GM21737 (cell line): ENCODE measurements at regions not wholly inside any gene's neighbourhood (a gene's known extent, or its start where the extent isn't known, plus 50 kb on each side); places are given as distances from the start of the nearest gene placed in this dataset.
"Not testable (repeated sequence)": the region's sequence is repeated elsewhere in the genome, so short reads cannot be mapped to it uniquely, and the experiment has no call there.

Experiments
- ATAC-seq: cut with Tn5 transposase; IDR thresholded peaks from one replicate; pipeline ENCODE4 v1.9.1; 2021; ENCODE audit warnings: mild to moderate bottlenecking, moderate library complexity; ENCODE audit not compliant: unreplicated experiment

DNA sequence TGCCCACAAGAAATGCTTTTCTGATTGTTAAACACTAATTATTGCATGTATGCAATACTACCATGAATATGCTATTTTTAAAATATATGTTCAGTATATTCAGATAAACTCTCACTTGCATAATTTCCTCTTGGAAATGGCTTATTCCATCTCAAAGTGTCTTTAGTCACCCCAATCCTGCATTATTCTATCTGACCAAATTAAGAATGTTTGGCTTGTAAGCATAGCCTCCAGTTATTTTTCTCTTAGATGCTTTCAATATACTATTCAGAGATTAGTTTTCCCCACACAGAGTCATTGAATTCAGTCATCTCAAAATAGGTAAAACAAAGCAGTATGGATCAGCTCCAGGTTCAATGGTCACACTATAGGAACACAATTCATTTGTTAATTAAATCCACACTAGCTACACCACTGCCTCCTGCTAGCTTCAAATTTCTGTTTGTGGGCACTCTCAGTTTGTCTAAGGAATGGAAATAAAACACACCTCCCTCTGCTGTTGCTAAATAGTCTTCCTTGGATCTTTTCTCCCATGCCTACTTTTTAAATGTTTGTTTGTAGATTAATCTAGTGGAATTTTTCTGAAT, 134.6 kb upstream of the TBCA start:
- no peak for ATAC-seq

DNA sequence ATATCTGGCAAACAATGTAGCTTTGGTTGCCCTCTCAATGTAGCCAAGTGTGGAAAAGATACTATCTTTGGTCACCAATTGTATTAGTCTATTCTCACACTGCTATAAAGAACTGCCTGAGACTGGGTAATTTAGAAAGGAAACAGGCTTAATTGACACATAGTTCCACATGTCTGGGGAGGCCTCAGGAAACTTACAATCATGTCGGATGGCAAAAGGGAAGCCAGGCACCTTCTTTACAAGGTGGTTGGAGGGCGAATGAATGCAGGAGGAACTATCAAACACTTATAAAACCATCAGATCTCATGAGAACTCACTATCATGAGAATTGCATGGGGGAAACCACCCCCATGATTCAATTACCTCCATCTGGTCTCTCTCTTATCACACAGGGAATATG, 133.1 kb upstream of the TBCA start:
- ATAC-seq: no peak

- no peak for ATAC-seq
Observed at GRCh38 chr5:77908787-77909186, 132.6 kb upstream of the TBCA start.

DNA sequence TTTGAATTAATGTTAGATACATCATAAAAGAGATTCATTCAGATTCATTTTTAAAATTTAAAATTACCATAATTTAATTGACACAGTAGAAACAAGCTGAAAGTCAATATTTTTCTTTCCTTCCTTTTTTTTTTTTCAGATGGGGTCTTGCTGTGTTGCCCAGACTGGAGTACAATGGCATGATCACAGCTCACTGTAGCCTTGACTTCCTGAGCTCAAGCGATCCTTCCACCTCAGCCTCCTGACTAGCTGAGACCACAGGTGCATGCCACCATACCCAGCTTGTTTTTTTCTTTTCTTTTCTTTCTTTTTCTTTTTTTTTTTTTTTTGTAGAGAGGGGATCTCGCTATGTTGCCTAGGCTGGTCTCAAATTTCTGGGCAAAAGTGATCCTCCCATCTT, 131.6 kb upstream of the TBCA start:
- no peak for ATAC-seq

DNA sequence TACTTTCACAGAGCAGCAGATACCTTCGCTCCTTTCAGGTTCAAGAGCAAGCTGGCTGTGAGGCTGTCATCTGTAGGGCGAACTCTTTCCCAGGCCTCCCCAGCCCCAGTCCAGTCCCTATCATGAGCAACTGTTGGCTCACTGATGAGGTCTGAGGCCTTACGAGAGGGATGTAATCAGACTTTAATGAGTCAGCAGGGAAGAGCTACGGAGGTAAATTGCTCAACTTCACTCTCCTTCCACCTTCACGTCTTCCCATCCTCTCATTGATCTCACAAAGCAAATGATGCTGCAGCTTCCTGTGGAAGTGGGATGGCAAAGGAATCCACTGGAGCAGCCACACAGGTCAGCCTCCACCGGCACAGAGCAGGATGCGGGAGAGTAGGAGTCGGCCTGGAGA, 130.7 kb upstream of the TBCA start:
- ATAC-seq: no peak

DNA sequence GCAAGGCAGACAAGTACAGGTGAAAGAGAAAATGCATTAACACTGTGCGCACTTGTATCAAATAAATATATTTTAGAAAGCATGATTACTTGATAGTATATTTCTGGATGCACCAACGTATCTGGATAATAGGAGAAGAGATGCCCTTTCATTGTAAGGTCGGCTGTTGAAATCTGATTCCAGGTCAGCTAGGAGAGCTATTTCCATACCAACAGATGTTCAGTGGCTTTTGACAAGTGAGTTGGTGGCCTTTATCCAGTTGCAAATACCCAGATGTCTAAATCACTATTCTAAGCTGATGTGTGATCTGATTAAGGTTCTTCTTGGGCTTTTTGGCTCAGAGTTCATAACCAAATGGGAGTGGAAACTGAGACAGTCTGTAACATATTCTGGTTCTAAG, 128.2 kb upstream of the TBCA start:
- ATAC-seq: no peak

GRCh38 chr5:77900691-77901090, 124.6 kb upstream of the TBCA start:
- ATAC-seq: no peak

GRCh38 chr5:77898385-77898784, 122.2 kb upstream of the TBCA start:
- no peak for ATAC-seq

DNA sequence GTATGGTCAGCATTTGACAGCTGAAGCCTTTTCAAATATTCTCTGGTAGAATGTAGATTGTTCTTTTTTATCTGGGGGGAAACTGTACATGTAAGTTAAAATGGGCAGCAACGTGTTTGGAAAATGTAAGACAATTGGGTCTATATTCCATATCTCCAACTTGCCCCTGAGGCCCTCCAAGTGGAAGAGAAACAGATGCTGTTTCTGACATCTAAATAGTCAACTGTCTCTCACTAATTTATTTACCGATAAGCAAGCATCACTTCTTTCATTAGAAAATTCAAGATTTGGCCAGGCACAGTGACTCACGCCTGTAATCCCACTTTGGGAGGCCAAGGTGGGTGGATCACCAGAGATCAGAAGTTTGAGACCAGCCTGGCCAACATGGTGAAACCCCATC, 120.2 kb upstream of the TBCA start:
- ATAC-seq: no peak

DNA sequence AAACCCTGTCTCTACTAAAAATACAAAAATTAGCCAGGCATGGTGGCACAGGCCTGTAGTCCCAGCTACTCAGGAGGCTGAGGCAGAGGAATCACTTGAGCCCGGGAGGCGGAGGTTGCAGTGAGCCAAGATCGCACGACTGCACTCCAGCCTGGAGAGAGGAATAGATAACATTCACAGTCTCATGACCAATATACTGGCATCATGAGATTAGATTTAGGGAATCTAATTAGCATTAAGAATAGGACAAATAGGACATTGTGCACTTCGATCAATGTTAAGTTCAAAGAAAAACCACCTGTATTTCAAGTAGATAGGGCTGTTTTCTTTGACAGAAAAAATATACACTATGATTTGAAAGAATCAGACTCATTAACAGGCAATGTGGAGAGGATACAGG, 118.0 kb upstream of the TBCA start:
- ATAC-seq: not testable (repeated sequence)

GRCh38 chr5:77893225-77893860, 117.2 kb upstream of the TBCA start:
- no peak for ATAC-seq

- no peak for ATAC-seq
Observed at GRCh38 chr5:77892061-77893010, 116.2 kb upstream of the TBCA start.

DNA sequence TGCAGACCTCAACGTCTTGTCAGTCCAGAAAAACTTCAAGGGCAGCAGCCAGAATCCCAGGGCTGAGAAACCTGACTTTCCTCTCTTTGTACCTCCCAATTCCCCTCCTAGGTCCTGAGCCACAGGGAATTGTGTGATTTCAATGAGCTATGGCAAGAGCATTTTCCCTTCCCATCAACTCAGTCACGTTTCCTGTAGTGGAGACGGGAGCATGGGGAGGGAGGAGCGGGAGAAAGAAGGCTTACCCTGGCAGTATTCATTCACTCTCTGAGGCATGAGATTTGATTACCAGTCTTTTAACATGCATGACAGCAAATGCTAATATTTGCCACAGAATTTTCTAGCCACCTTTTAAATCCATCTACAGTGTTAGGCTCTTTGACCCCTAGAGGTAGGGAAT, 109.4 kb upstream of the TBCA start:
- ATAC-seq: no peak

GRCh38 chr5:77882670-77883257, 106.6 kb upstream of the TBCA start:
- no peak for ATAC-seq

DNA sequence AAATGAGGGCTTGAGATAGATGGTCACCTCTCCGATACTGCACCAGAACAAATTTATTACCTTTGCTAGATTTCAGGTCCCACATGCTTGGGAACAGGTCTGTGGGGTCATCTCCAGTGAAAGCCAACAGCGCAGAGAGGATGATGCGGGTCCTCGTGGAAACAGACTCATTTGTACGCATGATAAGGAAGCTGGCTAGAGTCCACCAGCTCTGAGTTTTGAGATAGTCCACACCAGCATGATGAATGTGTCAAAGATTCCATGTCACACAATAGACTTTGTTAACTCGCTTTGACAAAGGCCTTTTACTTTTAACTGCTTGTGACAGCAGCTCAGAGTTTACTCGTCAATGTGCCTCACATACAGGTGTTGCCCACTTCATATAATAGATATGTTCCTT, 105.4 kb upstream of the TBCA start:
- no peak for ATAC-seq

- no peak for ATAC-seq
Observed at GRCh38 chr5:77877516-77878355, 101.6 kb upstream of the TBCA start.

- ATAC-seq: no peak
Observed at GRCh38 chr5:77876862-77877502, 100.8 kb upstream of the TBCA start.

DNA sequence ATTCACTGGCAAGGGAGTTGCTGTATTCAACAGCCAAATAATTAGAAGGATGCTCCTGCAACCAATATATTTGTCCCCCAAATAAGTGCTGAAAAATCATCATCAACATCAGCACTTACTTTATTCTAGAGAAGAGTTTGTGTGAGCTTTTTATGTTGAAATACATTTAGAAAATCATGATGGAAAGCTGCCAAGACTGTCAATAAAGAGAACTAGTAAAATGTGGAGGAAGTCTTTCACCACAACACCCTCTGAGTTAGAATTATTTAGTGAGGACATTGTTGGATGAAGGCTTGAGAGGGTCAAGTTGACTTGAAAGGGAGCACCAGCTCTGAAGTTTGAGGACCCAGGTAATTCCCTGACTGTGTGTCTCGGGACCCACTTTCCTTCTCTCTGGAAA, 100.2 kb upstream of the TBCA start:
- no peak for ATAC-seq

DNA sequence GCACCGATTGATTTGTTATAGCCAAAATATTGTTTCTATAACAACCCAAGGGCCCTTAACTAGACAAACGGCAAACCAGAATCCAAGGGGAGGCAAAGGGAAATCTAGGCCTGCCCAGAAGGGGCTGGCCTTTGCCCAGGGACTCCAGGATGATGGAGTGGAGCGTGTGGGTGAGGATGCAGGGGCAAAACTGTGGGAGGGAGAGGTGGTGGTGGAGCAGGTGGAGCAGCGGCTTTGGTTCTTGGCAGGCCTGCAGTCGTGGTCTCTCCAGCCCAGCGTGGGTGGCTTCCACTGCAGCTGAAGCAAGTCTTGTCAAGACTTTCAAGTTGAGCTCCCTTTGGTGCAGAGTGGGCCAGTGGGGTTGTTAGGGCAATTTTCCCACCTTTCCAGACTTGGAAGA, 98.6 kb upstream of the TBCA start:
- ATAC-seq: no peak

DNA sequence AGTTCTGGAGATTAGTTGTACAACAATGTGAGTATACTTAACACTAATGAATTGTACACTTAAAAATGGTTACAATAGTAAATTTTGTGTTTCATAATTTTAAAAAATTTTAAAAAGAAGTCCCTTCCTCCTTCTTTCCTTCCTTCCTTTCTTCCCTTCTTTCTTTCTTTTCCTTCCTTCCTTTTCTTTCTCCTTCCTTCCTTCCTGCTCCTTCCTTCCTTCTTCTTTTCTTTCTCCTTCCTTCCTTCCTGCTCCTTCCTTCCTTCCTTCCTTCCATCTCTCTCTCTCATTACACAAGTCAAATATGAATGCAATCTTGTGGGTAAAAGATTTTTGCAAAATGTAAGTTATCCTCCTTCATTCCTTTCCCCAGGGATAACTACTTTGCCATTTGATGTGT, 97.1 kb upstream of the TBCA start:
- no peak for ATAC-seq
